H9 (cell line): ENCODE measurements at regions not wholly inside any gene's neighbourhood (a gene's known extent, or its start where the extent isn't known, plus 50 kb on each side); places are given as distances from the start of the nearest gene placed in this dataset.
"Not testable (repeated sequence)": the region's sequence is repeated elsewhere in the genome, so short reads cannot be mapped to it uniquely, and the experiment has no call there.

Experiments
- DNase-seq: peaks from one replicate; pipeline ENCODE4 v3.0.0-alpha.2; 2017
- H2AFZ ChIP-seq: one replicate; pipeline ENCODE4 v1.6.1; 2013; ENCODE audit warnings: mild to moderate bottlenecking, low read length, control low read depth, moderate library complexity
- H2AK5ac ChIP-seq: 2 replicates; pipeline ENCODE4 v1.6.1; 2013; ENCODE audit warnings: low read length, control low read depth, mixed read lengths; ENCODE audit not compliant: insufficient read length
- H2BK120ac ChIP-seq: one replicate; pipeline ENCODE4 v1.6.1; 2013; ENCODE audit warnings: low read depth, mild to moderate bottlenecking, low read length, control low read depth, inconsistent platforms; ENCODE audit not compliant: poor library complexity, severe bottlenecking
- H2BK12ac ChIP-seq: 2 replicates; pipeline ENCODE4 v1.6.1; 2013; ENCODE audit warnings: low read length, control low read depth, mixed read lengths, low read depth; ENCODE audit not compliant: insufficient read length
- H2BK15ac ChIP-seq: 2 replicates; pipeline ENCODE4 v1.6.1; 2013; ENCODE audit warnings: low read depth, low read length, control low read depth
- H2BK20ac ChIP-seq: one replicate; pipeline ENCODE4 v1.6.1; 2013; ENCODE audit warnings: low read depth, mild to moderate bottlenecking, low read length, control low read depth, inconsistent platforms; ENCODE audit not compliant: poor library complexity, severe bottlenecking
- H2BK5ac ChIP-seq: 2 replicates; pipeline ENCODE4 v1.6.1; 2013; ENCODE audit warnings: low read length, control low read depth, mixed read lengths; ENCODE audit not compliant: insufficient read length
- H3K14ac ChIP-seq: 2 replicates; pipeline ENCODE4 v1.6.1; 2013; ENCODE audit warnings: low read length, control low read depth; ENCODE audit not compliant: insufficient read depth
- H3K18ac ChIP-seq: 2 replicates; pipeline ENCODE4 v1.6.1; 2013; ENCODE audit warnings: low read depth, mild to moderate bottlenecking, mixed read lengths, low read length, control low read depth; ENCODE audit not compliant: insufficient read length
- H3K23ac ChIP-seq: 2 replicates; pipeline ENCODE4 v1.6.1; 2013; ENCODE audit warnings: low read length, control low read depth, mixed read lengths, low read depth; ENCODE audit not compliant: insufficient read length
- H3K23me2 ChIP-seq: 2 replicates; pipeline ENCODE4 v1.6.1; 2013; ENCODE audit warnings: low read depth, mild to moderate bottlenecking, mixed read lengths, low read length, control low read depth; ENCODE audit not compliant: insufficient read length, poor library complexity, severe bottlenecking
- H3K27ac ChIP-seq: 2 replicates; pipeline ENCODE4 v1.5.1; 2013; ENCODE audit warnings: low read length, control low read depth, mixed read lengths, low read depth; ENCODE audit not compliant: insufficient read length
- H3K27me3 ChIP-seq: 2 replicates; pipeline ENCODE4 v1.6.1; 2013; ENCODE audit warnings: low read length, control low read depth, inconsistent platforms; ENCODE audit not compliant: insufficient read depth
- H3K4ac ChIP-seq: 2 replicates; pipeline ENCODE4 v1.6.1; 2013; ENCODE audit warnings: low read depth, mild to moderate bottlenecking, control low read depth, inconsistent platforms, low read length, moderate library complexity
- H3K4me1 ChIP-seq: 2 replicates; pipeline ENCODE4 v1.6.1; 2013; ENCODE audit warnings: low read length, control low read depth, inconsistent platforms; ENCODE audit not compliant: insufficient read depth
- H3K4me2 ChIP-seq: 2 replicates; pipeline ENCODE4 v1.6.1; 2013; ENCODE audit warnings: low read length, control low read depth, mixed read lengths; ENCODE audit not compliant: insufficient read length, insufficient read depth
- H3K56ac ChIP-seq: 2 replicates; pipeline ENCODE4 v1.6.1; 2013; ENCODE audit warnings: low read depth, mild to moderate bottlenecking, mixed read lengths, low read length, control low read depth; ENCODE audit not compliant: insufficient read length
- H3K79me1 ChIP-seq: 2 replicates; pipeline ENCODE4 v1.6.1; 2013; ENCODE audit warnings: low read depth, mild to moderate bottlenecking, moderate library complexity, low read length, control low read depth, inconsistent platforms; ENCODE audit not compliant: insufficient read depth, poor library complexity, severe bottlenecking
- H3K79me2 ChIP-seq: 2 replicates; pipeline ENCODE4 v1.6.1; 2013; ENCODE audit warnings: low read length, control low read depth, inconsistent platforms; ENCODE audit not compliant: insufficient read depth
- H3K9ac ChIP-seq: 2 replicates; pipeline ENCODE4 v1.6.1; 2013; ENCODE audit warnings: low read length, control low read depth, mixed read lengths; ENCODE audit not compliant: insufficient read length; ENCODE audit errors: extremely low read depth
- H3K9me3 ChIP-seq: one replicate; pipeline ENCODE4 v1.6.1; 2013; ENCODE audit warnings: low read depth, low read length, inconsistent platforms; ENCODE audit not compliant: control insufficient read depth
- H3T11ph ChIP-seq: one replicate; pipeline ENCODE4 v1.6.1; 2013; ENCODE audit warnings: mild to moderate bottlenecking, low read length, control low read depth, inconsistent platforms
- H4K20me1 ChIP-seq: one replicate; pipeline ENCODE4 v1.6.1; 2013; ENCODE audit not compliant: control insufficient read depth, insufficient read length, insufficient read depth
- H4K5ac ChIP-seq: 2 replicates; pipeline ENCODE4 v1.6.1; 2013; ENCODE audit warnings: low read depth, mild to moderate bottlenecking, mixed read lengths, low read length, control low read depth; ENCODE audit not compliant: insufficient read length
- H4K8ac ChIP-seq: replicated peaks from 2 replicates; pipeline ENCODE4 v1.6.1; 2013; ENCODE audit warnings: low read length, control low read depth, mixed read lengths, low read depth; ENCODE audit not compliant: insufficient read length
- H4K91ac ChIP-seq: 2 replicates; pipeline ENCODE4 v1.6.1; 2013; ENCODE audit warnings: low read depth, mild to moderate bottlenecking, moderate library complexity, mixed read lengths, low read length, control low read depth; ENCODE audit not compliant: insufficient read length
- H3K27ac Mint-ChIP-seq, 3 experiments: 2 replicates in 2 of 3; 3 replicates in 1 of 3; pipeline ENCODE4 v1.8.0; 2020 to 2021; ENCODE audit warnings: mixed read lengths in 3 of 3, mild to moderate bottlenecking in 1 of 3, moderate library complexity in 1 of 3
- H3K27me3 Mint-ChIP-seq: 2 replicates; pipeline ENCODE4 v1.8.0; 2021; ENCODE audit warnings: low read depth, mild to moderate bottlenecking, moderate library complexity, mixed read lengths
- H3K36me3 Mint-ChIP-seq, 3 experiments: 2 replicates in 2 of 3; 3 replicates in 1 of 3; pipeline ENCODE4 v1.8.0; 2020 to 2021; ENCODE audit warnings: low read depth in 3 of 3, mixed read lengths in 3 of 3; ENCODE audit not compliant: insufficient read depth in 1 of 3
- H3K4me1 Mint-ChIP-seq, 2 experiments: 2 replicates each; pipeline ENCODE4 v1.8.0; 2020; ENCODE audit warnings: mixed read lengths in 2 of 2
- H3K4me3 Mint-ChIP-seq, 2 experiments: 2 replicates in 1 of 2; 3 replicates in 1 of 2; pipeline ENCODE4 v1.8.0; 2020 to 2021; ENCODE audit warnings: mild to moderate bottlenecking in 2 of 2, mixed read lengths in 2 of 2, moderate library complexity in 1 of 2
- H3K9me3 Mint-ChIP-seq, 2 experiments: 2 replicates in 1 of 2; 3 replicates in 1 of 2; pipeline ENCODE4 v1.8.0; 2020; ENCODE audit warnings: mild to moderate bottlenecking in 2 of 2, mixed read lengths in 2 of 2, moderate library complexity in 1 of 2
- WGBS: extraction: QIAGEN DNeasy Blood & Tissue Kit; methylation state at CpG from one replicate; pipeline ENCODE4 v1.1.7; 2013; ENCODE audit warnings: missing lambda C conversion rate, low lambda C conversion rate, mixed read lengths; ENCODE audit not compliant: insufficient read length; ENCODE audit errors: extremely low coverage; 5-methylcytosine and 5-hydroxymethylcytosine counted together

DNA sequence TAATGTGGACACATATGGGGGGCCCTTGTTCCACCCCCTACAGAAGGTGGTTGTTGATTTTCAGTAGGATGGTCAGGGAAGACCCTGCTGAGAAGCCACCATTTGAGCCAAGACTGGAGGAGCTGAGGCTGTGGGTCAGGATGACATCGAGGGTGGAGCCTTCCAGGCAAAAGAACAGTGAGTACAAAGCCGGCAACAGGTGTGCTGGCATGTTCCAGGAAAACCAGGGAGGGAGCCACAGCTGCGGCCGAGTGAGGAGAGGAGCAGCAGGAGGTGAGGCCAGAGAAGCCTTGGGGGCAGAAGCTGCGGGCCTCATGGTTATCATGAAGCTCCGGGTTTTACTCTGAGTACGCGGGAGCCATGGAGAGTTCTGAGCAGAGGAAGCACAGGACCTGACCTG, 126.9 kb upstream of the SULF2 start:
- not testable (repeated sequence) for H3K4me2 ChIP-seq, H3K56ac ChIP-seq, H3K36me3 Mint-ChIP-seq, H2AFZ ChIP-seq, H3K27ac ChIP-seq, H3K9me3 ChIP-seq, H3K9ac ChIP-seq, H4K5ac ChIP-seq, H3K27me3 ChIP-seq, H3K4ac ChIP-seq, H3T11ph ChIP-seq, H2BK12ac ChIP-seq, H2BK120ac ChIP-seq, H3K4me1 ChIP-seq, H3K27me3 Mint-ChIP-seq, H3K23me2 ChIP-seq, DNase-seq, H4K20me1 ChIP-seq, H2BK20ac ChIP-seq, H3K4me3 Mint-ChIP-seq, H4K8ac ChIP-seq, H2AK5ac ChIP-seq, H3K79me1 ChIP-seq, H2BK5ac ChIP-seq, H3K14ac ChIP-seq, H3K23ac ChIP-seq, H2BK15ac ChIP-seq, H3K18ac ChIP-seq, H4K91ac ChIP-seq, H3K79me2 ChIP-seq
- WGBS = no CpG with 5 or more reads among the region's 8 CpGs
- peak overlapping the region in 1 of 3 experiments; percentile 10; a peak in 1 of 7 replicates for H3K27ac Mint-ChIP-seq
- H3K9me3 Mint-ChIP-seq = peaks cover 12 to 13% of the 10 kb centered on the region in 2 experiments
- peaks cover 14 to 30% of the 10 kb centered on the region in 2 experiments for H3K4me1 Mint-ChIP-seq

- not testable (repeated sequence) for H2BK120ac ChIP-seq, H3K27me3 ChIP-seq, H3K79me2 ChIP-seq, H3K14ac ChIP-seq, H3K36me3 Mint-ChIP-seq, H3T11ph ChIP-seq, H3K4me1 ChIP-seq, H3K4me2 ChIP-seq, H2BK15ac ChIP-seq, H3K23ac ChIP-seq, H2AK5ac ChIP-seq, H3K27ac ChIP-seq, H2BK12ac ChIP-seq, H3K23me2 ChIP-seq, H3K4ac ChIP-seq, H2AFZ ChIP-seq, H3K56ac ChIP-seq, H2BK5ac ChIP-seq, H3K27ac Mint-ChIP-seq, DNase-seq, H4K8ac ChIP-seq, H3K9me3 Mint-ChIP-seq, H3K9ac ChIP-seq, H4K5ac ChIP-seq, H4K20me1 ChIP-seq, H3K79me1 ChIP-seq, H3K27me3 Mint-ChIP-seq, H4K91ac ChIP-seq, H3K4me3 Mint-ChIP-seq, H3K18ac ChIP-seq, H2BK20ac ChIP-seq, H3K9me3 ChIP-seq
- WGBS = no CpG with 5 or more reads among the region's 12 CpGs
- peaks cover 18 to 42% of the 10 kb centered on the region in 2 experiments for H3K4me1 Mint-ChIP-seq
Observed at GRCh38 chr20:47909696-47910369, 124.6 kb upstream of the SULF2 start.
